ENCODE measurements at regions not wholly inside any gene's neighbourhood (a gene's known extent, or its start where the extent isn't known, plus 50 kb on each side); places are given as distances from the start of the nearest gene placed in this dataset.

- no peak for TF ChIP-seq POLR2A (IDR thresholded peaks at IDR 0.05; ENCODE audit: low read length)
- TF ChIP-seq GATA1 (IDR thresholded peaks at IDR 0.05; ENCODE audit: low read depth, low read length), result no peak
These were observed 58.0 kb upstream of the ITSN2 start for GRCh38 chr2:24418166-24418841.
